ENCODE measurements at regions not wholly inside any gene's neighbourhood (a gene's known extent, or its start where the extent isn't known, plus 50 kb on each side); places are given as distances from the start of the nearest gene placed in this dataset.

- Histone ChIP-seq H3K9me3 (ENCODE audit: control insufficient read depth, low read length) (no peaks in the 10 kb centered on the region), H3K4me3 (ENCODE audit: low read length) (no peak overlapping the region), H3K36me3 (ENCODE audit: control insufficient read depth, insufficient read depth, low read length) (no peaks in the 10 kb centered on the region), H3K27me3 (ENCODE audit: control insufficient read depth, insufficient read depth, low read length, poor library complexity, severe bottlenecking) (peaks cover 10% of the 10 kb centered on the region), H3K4me1 (ENCODE audit: control insufficient read depth, insufficient read depth, low read length) (peaks cover 3% of the 10 kb centered on the region), H3K9ac (ENCODE audit: extremely low read depth, low read length, poor library complexity, severe bottlenecking) (no peak overlapping the region), H3K27ac (ENCODE audit: low read depth, low read length) (no peak overlapping the region)
- DNase-seq, result no peak
- no peak for TF ChIP-seq CTCF (conservative IDR thresholded peaks at IDR 0.05)
- no peak overlapping the region for H3K27ac Mint-ChIP-seq
- H3K9me3 Mint-ChIP-seq, result peaks cover 20% of the 10 kb centered on the region
- no peaks in the 10 kb centered on the region for H3K36me3 Mint-ChIP-seq (ENCODE audit: low read depth)
- peaks cover 25% of the 10 kb centered on the region for H3K27me3 Mint-ChIP-seq (ENCODE audit: insufficient read depth)
- no peak overlapping the region for H3K4me3 Mint-ChIP-seq
- H3K4me1 Mint-ChIP-seq, result peaks cover 14% of the 10 kb centered on the region
Measured at GRCh38 chr9:93818237-93818636, 136.9 kb downstream of the BARX1 start.

GRCh38 chr9:93815677-93816076 lies 139.5 kb downstream of the BARX1 start:
- Mint-ChIP-seq H3K9me3 (no peaks in the 10 kb centered on the region), H3K36me3 (ENCODE audit: low read depth) (no peaks in the 10 kb centered on the region), H3K27me3 (ENCODE audit: insufficient read depth) (peaks cover 16% of the 10 kb centered on the region), H3K4me1 (peaks cover 14% of the 10 kb centered on the region), H3K27ac (no peak overlapping the region), H3K4me3 (no peak overlapping the region)
- H3K9ac ChIP-seq (ENCODE audit: extremely low read depth, low read length, poor library complexity, severe bottlenecking), result no peak overlapping the region
- H3K27me3 ChIP-seq (ENCODE audit: control insufficient read depth, insufficient read depth, low read length, poor library complexity, severe bottlenecking), result peaks cover 10% of the 10 kb centered on the region
- H3K9me3 ChIP-seq (ENCODE audit: control insufficient read depth, low read length), result no peaks in the 10 kb centered on the region
- no peak overlapping the region for H3K4me3 ChIP-seq (ENCODE audit: low read length)
- TF ChIP-seq CTCF (conservative IDR thresholded peaks at IDR 0.05), result no peak
- H3K4me1 ChIP-seq (ENCODE audit: control insufficient read depth, insufficient read depth, low read length), result peaks cover 3% of the 10 kb centered on the region
- no peaks in the 10 kb centered on the region for H3K36me3 ChIP-seq (ENCODE audit: control insufficient read depth, insufficient read depth, low read length)
- no peak for DNase-seq
- H3K27ac ChIP-seq (ENCODE audit: low read depth, low read length), result no peak overlapping the region
- 88 to 97% methylated on average over 5 of the region's 5 CpGs for WGBS, 2 experiments (ENCODE audit: insufficient coverage in 1 of 2, insufficient read length in 1 of 2)

- Histone ChIP-seq H3K9me3 (ENCODE audit: control insufficient read depth, low read length) (no peaks in the 10 kb centered on the region), H3K27ac (ENCODE audit: low read depth, low read length) (no peak overlapping the region), H3K4me1 (ENCODE audit: control insufficient read depth, insufficient read depth, low read length) (peaks cover 3% of the 10 kb centered on the region), H3K4me3 (ENCODE audit: low read length) (no peak overlapping the region), H3K36me3 (ENCODE audit: control insufficient read depth, insufficient read depth, low read length) (no peaks in the 10 kb centered on the region), H3K27me3 (ENCODE audit: control insufficient read depth, insufficient read depth, low read length, poor library complexity, severe bottlenecking) (peaks cover 10% of the 10 kb centered on the region), H3K9ac (ENCODE audit: extremely low read depth, low read length, poor library complexity, severe bottlenecking) (no peak overlapping the region)
- Mint-ChIP-seq H3K9me3 (no peaks in the 10 kb centered on the region), H3K27ac (no peak overlapping the region), H3K4me1 (peaks cover 14% of the 10 kb centered on the region), H3K4me3 (no peak overlapping the region), H3K27me3 (ENCODE audit: insufficient read depth) (peaks cover 16% of the 10 kb centered on the region), H3K36me3 (ENCODE audit: low read depth) (no peaks in the 10 kb centered on the region)
- peak; percentile 38 for DNase-seq
- TF ChIP-seq CTCF (conservative IDR thresholded peaks at IDR 0.05), result no peak
- WGBS, 2 experiments (ENCODE audit: insufficient coverage in 1 of 2, insufficient read length in 1 of 2), result 80% methylated on average over 4 of the region's 4 CpGs; no CpG with 5 or more reads in 1 of the 2 experiments
Measured at GRCh38 chr9:93815135-93815534, 140.0 kb downstream of the BARX1 start.
